Embryonic facial prominence (tissue), 1 donor: ENCODE measurements at regions not wholly inside any gene's neighbourhood (a gene's known extent, or its start where the extent isn't known, plus 50 kb on each side); places are given as distances from the start of the nearest gene placed in this dataset.

ENCODE experiments used
- DNase-seq: peaks from one replicate; pipeline ENCODE4 v3.0.0-alpha.2; 2016; ENCODE audit errors: extremely low spot score

DNA sequence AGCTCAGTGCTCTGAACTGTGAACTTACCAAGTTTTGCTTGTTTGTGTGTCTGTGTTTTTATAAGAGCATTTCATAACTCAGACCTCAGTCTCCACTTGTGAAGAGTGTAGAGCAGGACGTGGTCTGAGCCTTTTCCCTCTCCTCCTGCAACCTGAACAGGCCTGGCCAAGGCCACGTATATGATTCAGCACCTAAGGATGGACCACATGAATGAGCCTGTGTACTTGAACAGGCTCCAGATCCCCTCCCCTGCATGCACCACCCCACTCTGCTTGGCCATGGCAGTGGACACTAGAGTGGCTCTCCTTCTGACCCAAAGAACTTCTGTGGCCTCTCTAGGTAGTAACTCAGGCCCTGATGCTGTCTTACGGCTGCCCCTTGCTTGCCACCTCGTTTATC lies 125.9 kb upstream of the FSTL4 start:
- DNase-seq: no peak

DNA sequence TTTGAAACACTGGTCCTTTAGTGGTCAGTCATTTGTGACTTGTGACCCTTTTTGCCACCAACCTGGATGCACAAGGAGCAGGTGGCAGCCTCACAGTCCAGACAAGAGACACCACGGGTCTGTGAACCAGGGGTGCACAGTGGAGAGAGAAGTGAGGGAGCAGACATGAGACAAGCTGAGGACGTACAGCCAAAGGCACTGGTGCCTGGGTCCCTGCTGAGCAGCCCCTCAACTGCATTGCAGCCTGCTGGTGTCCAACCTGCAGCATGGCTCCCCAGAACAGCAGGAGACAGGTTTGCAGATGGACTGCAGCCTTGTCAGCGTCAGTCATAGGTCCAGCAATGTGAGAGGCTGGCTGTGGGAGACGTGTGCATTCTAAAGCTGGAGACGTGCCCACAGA lies 124.2 kb upstream of the FSTL4 start:
- no peak for DNase-seq

DNA sequence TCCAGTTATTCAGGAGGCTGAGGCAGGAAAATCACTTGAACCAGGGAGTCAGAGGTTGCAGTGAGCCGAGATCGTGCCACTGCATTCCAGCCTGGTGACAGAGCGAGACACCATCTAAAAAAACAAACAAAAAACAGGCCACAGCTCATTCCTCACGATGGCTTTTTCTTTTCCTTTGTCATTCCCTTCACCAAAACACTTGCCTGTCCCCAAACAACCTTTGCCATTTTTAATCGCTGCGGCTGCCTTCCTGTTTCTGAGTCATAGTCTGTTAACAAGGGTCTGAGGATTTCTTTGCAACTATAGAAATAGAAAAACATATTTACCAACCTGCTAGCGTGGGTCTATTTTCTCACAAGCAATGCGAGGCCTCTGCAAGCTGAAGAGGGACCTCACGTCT lies 123.0 kb upstream of the FSTL4 start:
- no peak for DNase-seq

DNA sequence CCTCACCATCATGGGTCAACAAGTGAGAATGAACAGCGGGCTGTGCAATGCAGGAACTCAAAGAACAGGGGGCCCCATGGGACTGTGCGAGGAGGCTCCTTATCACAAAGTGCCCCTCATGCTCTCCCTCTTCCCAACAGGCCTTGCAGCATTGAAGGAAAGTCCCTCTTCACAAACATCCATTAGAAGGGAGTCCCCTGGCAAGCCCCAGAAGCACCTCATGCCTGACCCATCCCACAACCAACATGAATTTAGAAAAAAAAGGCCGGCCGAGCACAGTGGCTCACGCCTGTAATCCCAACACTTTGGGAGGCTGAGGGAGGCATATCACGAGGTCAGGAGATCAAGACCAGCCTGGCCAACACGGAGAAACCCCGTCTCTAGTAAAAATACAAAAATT lies 122.6 kb upstream of the FSTL4 start:
- DNase-seq: no peak

DNA sequence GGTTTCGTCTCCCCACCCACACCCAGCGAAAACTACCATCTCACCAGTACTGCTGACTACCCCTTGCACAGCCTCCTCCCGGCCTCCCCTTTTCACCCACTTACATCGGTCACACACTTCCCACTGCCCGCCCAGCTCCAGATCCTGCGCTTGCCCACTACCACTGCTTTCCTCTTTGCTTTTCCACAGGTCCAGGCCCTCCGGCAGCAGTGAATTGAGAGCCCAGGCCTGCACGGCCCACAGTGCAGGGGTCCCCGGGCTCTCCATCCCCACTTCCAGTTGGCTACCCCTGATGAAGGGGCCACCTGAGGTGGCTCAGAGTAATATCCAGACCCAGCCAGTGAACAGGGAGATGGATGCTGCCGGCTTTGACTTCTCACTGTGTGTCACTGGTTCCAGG lies 120.2 kb upstream of the FSTL4 start:
- DNase-seq: no peak

DNA sequence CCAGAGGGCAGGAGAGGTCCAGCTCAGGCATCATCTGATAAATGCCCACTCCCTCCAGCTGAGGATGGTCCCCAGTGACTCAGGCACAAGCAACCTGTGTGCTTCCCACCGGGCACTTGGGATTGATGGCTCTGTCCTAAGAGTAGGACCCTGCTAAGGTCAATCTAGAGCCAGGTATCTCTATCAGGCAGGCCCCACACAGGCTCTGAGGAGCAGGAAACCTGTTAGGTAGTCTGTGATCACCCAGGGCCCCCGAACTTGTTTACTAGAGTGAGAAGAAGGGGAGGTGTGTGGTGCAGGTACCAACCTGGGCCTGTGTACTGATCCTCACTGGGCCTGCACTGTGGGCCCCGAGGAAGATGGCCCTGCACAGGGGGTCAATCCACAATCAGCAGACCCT lies 119.6 kb upstream of the FSTL4 start:
- DNase-seq: no peak

DNA sequence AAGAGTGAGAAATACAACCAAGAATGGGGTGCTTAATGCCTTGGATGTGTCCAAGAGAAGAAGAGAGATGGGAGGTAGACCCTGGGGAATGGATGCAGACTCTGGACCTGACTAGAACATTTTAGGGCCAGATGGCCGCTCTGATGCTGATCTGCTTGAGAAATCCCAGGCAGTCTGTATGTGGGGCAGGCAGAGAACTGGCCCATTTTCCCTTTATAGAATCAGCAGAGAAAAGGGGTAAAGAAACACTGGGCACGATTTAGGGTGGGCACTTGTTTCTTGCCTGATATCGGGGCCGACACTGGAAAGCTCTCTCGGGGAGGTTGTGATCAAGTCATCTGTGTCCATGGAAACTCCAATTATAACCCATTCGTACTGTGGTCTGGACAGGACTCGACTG lies 118.5 kb upstream of the FSTL4 start:
- DNase-seq: no peak

DNA sequence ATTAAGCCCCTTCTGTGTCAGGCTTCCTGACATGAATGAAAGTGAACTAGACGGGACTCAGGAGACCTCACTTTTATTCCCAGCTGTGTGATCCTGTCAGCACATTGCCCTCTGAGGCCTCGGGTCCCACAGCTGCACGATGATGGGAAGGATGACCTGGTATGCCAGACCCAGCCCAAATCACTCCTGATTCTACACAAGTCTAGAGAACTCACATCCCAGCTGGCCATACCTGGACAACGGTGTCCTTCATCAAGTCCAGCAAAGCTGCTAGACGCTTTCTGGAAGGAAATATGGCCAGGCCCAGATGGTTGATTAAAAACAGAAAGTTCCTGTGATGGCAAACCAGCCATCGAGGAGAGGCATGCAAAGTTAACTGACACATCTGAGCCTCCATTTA lies 118.0 kb upstream of the FSTL4 start:
- DNase-seq: no peak

DNA sequence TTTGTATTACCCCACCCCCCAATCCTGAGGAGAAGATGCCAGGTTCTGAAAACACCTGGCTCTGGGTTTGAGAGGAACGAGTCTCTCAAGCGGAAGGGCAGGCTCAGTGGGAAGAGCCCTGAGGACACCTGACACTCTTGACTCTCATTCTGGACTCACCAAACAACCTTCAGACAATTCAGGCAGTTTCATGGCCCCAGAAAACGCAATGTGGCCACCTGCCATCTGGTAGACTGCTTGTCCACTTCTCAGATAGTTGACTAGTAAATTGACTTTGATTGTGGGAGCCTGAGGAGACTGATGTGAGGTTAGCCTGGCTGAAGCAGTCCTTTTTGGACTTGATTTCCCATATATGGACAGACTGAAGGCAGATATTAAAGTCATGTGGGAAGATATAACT lies 117.5 kb upstream of the FSTL4 start:
- no peak for DNase-seq

DNA sequence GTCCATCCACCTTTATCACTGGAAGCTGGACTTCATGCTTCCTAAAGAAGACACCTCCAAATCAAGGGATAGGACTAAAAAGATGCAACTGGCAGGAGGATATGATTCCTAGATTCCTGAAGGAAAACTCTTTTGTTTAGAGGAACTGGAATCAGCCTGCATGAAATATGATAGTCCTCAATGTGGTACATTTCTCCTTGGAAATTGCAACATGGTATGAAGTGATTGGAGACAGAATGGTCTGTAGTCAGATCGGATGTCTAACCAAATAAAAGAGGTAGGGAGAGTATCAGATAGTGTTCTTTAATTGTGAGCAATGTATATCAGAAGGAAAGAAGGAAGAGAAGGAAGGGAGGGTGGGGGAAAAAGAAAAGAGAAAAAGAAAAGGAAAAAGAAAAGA lies 116.1 kb upstream of the FSTL4 start:
- DNase-seq: no peak

DNA sequence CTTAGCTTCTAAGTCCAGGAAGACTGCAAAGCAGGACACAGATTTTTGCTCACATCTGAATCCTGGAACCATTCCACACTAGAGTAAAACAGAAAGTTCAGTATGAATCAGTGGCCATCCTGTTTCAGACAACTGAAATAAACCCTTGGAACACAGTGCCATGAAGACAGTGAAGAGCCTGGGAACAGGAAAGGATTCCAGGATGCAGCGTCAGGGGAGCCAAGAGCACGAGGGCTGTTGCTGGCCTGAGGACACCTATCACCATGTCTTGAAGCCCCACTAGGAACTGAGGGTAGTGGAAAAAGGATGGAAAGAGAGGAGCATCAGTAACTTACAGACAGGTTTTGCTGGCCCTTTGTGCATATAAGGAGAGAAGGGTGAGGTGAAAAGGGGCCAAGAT lies 115.3 kb upstream of the FSTL4 start:
- DNase-seq: no peak

DNA sequence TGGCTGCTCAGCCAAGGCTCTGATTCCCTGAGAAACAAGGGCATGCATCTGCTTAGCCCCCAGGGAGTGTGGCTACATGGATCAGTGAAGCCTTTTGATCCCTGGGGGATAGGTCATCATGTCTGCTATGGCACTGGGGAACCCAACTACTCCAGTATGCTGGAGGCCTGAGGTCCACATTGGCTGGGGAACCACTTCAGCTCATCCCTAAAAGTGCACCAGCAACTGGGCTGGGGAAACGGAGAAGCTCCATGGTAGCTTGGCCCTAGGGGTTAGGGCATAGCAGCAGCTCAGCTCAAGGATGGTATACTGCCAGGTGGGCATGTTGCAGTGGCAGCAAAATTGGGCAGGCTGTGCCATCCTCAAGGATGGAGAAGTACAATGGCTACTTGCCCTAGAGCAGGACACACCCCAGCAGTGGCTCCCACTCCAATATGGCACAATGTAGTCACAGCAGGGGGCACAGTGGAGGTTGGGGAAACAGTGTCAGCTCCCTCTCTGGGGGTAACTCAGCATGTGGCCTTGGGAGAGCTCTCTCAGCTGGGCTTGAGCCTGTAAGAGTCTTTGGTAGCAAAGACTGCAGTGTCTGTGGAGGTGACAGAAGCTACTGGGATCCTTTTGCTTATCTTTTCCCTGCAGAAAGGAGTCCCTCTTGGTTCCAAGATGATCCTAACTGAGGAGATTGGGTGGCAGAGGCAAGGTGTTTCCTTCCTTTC lies 111.5 kb upstream of the FSTL4 start:
- DNase-seq: no peak

DNA sequence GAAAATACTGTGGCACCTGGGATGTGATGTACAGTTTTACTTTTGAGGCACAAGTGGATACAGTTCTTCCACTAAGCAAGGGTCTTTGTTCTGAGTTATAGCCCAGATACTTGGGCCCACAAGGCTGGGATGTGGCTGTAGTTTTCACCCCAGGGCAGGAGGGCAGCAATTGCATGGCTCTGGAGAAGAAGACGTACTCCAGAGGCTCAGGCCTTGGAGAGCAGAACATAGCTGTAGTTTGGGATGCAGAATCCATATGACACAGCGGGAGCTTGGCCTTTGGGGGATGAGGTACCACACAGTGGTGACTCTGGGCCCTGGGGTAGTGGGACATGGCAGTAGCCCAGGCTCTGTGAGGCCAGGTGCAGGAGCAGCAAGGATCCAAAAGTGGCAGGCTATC lies 110.8 kb upstream of the FSTL4 start:
- DNase-seq: no peak

DNA sequence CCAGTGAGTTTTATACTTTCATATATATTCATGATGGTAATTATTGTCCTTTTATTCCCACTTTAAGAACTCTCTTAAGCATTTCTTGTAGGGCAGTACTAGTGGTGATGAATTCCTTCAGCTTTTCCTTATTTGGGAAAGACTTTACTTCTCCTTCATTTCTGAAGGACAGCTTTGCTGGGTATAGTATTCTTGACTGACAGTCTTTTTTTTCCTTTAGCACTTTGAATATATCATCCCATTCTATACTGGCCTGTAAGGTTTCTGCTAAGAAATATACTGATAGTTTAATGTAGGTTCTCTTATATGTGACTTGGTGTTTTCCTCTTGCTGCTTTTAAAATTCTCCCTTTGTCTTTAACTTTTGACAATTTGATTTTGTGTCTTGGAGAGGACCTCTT lies 109.0 kb upstream of the FSTL4 start:
- no peak for DNase-seq

DNA sequence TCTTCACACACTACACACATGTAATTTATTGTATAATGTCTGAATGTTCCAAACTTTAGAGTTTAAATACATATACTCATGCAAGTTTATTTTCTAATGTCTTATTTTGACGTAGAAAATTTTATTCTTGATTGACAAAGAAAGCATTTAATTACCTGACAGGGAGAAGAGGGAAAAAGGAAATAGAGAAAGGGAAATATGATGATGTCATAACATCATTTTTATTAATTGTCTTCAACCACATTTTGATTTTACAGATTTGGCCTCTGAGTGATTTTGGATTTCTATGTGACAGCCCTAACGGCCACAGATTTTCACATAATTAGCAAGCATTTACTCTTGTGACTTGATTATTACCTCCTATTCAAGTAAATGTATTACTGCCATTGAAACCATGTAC lies 106.1 kb upstream of the FSTL4 start:
- DNase-seq: no peak

DNA sequence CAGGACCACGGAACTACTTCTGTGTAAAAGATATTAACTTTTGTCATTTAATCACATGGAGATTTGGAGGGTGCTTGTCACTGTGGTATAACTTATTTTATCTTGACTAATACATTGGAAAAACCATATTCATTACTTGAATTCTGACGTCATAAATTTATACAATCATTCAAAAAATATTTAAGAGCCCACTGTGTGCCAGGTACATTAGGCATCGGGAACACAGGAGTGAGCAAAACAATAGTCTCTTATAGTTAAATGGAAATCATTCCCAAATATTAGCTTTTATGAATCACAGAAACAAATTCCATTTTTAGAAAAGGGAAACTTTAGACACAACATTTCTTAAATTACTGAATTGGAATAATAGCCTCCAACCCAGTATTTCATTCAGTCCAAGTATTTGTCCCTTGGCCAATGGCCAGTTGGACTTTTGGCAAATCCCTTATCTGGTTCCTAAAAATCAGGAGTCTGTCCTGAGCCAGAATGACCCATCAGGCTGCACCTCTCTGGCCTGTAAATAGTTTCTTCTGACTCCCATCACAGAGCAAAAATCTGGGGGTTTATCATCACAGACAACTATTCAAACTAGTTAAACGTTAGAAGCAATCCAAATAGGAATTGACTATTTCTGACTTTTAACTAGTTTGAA lies 104.3 kb upstream of the FSTL4 start:
- no peak for DNase-seq

DNA sequence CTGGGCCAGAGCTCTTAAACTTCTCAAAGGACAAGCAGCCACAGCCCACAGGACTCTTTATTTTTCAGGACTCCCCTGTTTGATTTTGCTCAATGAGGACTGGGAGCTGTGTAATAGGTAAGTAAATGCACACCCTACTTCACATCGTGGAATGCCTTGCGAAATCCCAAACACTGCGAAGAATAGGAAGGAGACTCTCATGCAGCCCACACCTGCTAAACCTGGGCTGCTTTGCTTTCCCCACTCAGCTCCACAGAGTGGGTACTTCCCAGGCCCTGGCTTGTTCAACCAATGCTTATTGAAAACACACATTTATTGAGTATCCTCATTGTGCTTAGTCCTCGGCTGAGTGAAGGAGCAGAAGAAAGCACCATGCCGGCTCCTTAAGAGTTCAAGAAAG lies 103.3 kb upstream of the FSTL4 start:
- DNase-seq: no peak

DNA sequence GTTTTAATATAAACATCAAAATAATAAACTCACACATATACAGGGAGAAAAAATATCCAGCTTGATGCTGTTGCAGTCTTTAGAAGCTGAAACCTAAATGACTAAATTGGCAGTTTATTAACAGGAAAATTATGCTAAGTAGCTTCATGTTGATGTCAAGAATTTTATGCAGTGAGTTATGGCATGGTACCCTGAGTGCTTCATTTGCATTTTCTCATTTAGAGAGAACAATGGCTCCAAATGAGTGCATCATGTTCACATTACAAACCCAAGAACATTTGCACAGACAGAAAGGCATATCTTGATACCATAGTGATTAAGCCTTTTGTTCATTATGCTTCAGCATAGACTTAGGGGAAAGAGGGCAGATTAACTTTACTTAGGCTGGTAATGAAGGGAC lies 102.9 kb upstream of the FSTL4 start:
- no peak for DNase-seq

DNA sequence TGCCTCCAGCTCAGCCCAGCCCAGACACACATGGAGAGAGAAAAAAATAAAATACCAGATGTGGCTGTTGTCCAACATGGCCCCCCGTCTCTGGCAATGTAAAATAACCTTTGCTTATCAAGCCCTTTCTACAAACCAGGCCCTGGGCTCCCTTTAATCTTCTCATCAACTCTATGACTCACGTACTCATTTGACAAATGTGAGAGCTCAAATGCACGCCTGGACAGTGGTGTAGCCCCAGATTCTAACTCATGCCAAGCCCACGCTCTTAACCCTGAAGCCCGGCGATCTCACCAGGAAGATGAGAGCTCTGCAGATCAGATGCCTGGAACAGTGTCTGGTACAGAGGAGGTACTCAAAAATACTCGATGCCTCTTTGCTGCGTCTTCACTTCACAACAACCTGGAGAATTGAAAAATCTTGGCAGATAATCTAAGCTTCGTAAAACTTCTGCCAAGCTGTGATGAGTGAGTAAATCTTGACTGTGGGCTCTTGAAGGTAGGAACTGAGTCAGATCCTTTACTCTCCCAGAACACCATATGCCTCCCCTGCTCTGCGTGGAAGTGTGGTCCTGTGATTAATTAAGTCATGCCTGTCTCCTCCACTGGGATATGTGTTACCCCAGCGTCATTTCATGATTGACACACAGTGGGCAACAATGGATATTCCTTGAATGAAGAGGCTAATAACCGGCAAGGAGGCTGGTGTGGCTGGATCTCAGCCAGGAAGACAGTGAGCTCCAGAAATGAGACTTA lies 102.0 kb upstream of the FSTL4 start:
- DNase-seq: no peak

DNA sequence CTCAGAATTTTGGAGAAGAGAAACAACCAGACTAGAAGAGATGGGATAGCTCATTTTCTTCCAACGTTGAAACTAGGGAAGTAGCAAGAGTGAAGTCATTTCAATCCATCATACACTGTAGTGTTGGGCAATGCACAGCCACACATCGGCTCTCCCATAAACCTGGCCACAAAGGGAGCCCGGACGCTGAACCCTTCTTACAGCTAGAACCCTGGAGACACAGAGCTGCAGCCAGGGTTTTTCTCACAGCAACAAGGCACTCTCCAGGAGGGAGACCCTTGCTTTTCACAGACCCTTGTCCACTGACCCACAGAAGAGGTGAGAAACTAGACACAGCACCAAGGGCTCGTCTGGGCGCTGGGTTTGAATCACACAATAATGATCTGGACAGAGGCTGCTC lies 101.4 kb upstream of the FSTL4 start:
- no peak for DNase-seq

DNA sequence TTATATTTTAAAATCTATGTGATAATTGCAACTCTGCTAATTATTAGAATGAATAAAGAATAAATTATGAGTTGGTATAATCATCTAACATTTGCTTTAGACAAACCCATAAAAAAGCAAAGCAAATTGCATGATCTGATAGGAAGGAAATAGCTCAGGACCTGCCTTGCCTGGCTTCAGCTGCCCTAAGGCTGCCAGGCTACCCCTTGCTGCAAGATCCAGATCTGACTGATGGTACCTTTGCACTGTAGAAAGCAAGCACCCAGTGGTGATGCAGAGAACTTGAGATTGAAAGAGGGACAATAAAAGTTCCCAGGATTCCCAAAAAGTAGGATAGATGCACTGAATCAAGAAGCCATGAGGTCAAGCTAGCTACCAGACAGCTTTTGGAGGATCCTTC lies 100.9 kb upstream of the FSTL4 start:
- no peak for DNase-seq

DNA sequence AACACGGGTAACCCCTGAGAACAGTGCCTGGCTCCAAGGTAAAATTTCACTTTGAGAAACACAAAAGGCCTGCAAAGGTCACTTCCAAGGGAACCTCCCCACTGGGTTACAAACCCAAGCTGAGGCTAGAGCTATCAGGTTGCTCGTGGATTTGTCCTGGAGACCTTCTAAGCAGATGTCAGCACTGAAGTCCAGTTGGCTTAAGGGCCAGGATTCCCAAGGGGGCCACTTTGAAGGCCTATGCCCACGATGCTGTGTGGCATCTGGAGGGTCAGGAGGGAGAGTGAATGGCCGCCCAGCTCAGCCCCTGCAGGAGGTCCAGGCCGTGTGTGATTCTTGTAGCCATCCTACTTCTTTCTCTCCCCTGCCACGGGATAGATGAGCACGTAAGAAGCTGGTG lies 100.2 kb upstream of the FSTL4 start:
- no peak for DNase-seq

DNA sequence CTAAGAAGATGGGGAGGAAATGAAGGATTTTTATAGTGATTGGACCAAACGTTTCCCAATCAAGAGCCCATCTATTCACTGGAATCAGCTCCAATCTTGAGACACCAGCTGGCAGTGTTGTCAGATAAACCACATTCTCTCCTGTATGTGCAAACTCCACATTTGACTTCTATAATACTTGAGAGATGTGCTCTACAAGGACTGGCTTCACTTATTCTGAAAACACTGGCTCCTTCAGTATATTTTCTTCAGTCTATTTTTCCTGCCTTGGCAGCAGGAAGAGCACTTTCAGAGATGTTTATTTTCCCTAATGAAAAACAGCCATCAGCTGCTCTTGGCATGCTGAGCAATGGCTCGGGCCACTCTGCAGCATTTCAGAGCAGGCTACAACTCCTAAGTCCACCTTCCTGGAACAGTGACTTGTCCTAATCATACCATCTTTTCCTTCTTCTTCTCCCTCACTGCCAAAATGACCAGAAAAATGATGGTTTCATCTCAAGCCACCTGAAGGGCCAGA lies 96.9 kb upstream of the FSTL4 start:
- peak; percentile 28 for DNase-seq
